H1 (cell line): ENCODE measurements at regions not wholly inside any gene's neighbourhood (a gene's known extent, or its start where the extent isn't known, plus 50 kb on each side); places are given as distances from the start of the nearest gene placed in this dataset.

Source experiments
- CTCF ChIP-seq, 3 experiments: IDR thresholded peaks; 1 replicate in 2 of 3; 2 replicates in 1 of 3; pipeline versions ENCODE4 v1.5.1 to v1.6.1; 2011; ENCODE audit warnings: low read length in 3 of 3, mild to moderate bottlenecking in 3 of 3, inconsistent platforms in 2 of 3, low read depth in 1 of 3, moderate library complexity in 1 of 3; ENCODE audit not compliant: insufficient read depth in 1 of 3; ENCODE audit errors: control extremely low read depth in 1 of 3
- EGR1 ChIP-seq: IDR thresholded peaks from 2 replicates; pipeline ENCODE4 v1.6.1; 2011; ENCODE audit warnings: low read depth, low read length, borderline replicate concordance
- HDAC6 ChIP-seq: IDR thresholded peaks from one replicate; pipeline ENCODE4 v1.7.1; 2012; ENCODE audit warnings: low read depth, mild to moderate bottlenecking, inconsistent platforms, low read length, moderate library complexity
- KDM5A ChIP-seq: fragments of 200-600 bp; IDR thresholded peaks from 2 replicates; pipeline ENCODE4 v1.7.1; 2012; ENCODE audit warnings: mild to moderate bottlenecking, low read length, inconsistent platforms, mixed read lengths
- MAX ChIP-seq: IDR thresholded peaks from 2 replicates; pipeline ENCODE4 v1.6.1; 2012; ENCODE audit warnings: inconsistent platforms
- POLR2A ChIP-seq, 2 experiments: IDR thresholded peaks; 1 replicate in 1 of 2; 2 replicates in 1 of 2; pipeline ENCODE4 v1.6.1; 2011; ENCODE audit warnings: low read depth in 2 of 2, low read length in 2 of 2, mild to moderate bottlenecking in 2 of 2; ENCODE audit errors: control extremely low read depth in 1 of 2
- POU5F1 ChIP-seq: IDR thresholded peaks from 2 replicates; pipeline ENCODE4 v1.6.1; 2011; ENCODE audit warnings: low read depth, mild to moderate bottlenecking, low read length, moderate library complexity
- RAD21 ChIP-seq, 2 experiments: IDR thresholded peaks in 1 of 2; conservative IDR thresholded peaks in 1 of 2; 2 replicates each; pipeline ENCODE4 v1.6.1; 2011; ENCODE audit warnings: low read depth in 2 of 2, low read length in 2 of 2, improper control_type of control experiment in 1 of 2, inconsistent platforms in 1 of 2, mild to moderate bottlenecking in 1 of 2, moderate library complexity in 1 of 2
- RXRA ChIP-seq: IDR thresholded peaks from 2 replicates; pipeline ENCODE4 v1.6.1; 2011; ENCODE audit warnings: low read depth, mild to moderate bottlenecking, low read length, moderate library complexity; ENCODE audit not compliant: insufficient read depth
- TCF12 ChIP-seq: IDR thresholded peaks from 2 replicates; pipeline ENCODE4 v1.6.1; 2011; ENCODE audit warnings: low read depth, mild to moderate bottlenecking, low read length

GRCh38 chr20:62537649-62538292 is 62.0 kb upstream of the GATA5 start (continued):
- TF ChIP-seq CTCF (IDR thresholded peaks at IDR 0.05; ENCODE audit: control extremely low read depth in 1 of 3, insufficient read depth in 1 of 3, low read depth in 1 of 3, low read length in 3 of 3) (peak; percentile 24 to 70 (median 44)), POLR2A (IDR thresholded peaks at IDR 0.05; ENCODE audit: control extremely low read depth in 1 of 2, low read depth in 2 of 2, low read length in 2 of 2) (no peak), RXRA (no peak), TCF12 (no peak), EGR1 (peak; percentile 58; the same call in 1 of the 2 replicates), RAD21 (IDR thresholded peaks at IDR 0.05 in 1 of 2, conservative IDR thresholded peaks at IDR 0.05 in 1 of 2; ENCODE audit: low read depth in 2 of 2, low read length in 2 of 2) (peak in 1 of 2 experiments; percentile 15; a peak in 1 of 4 replicates), HDAC6 (no peak), POU5F1 (no peak), MAX (no peak), KDM5A (no peak)
